ENCODE measurements at regions not wholly inside any gene's neighbourhood (a gene's known extent, or its start where the extent isn't known, plus 50 kb on each side); places are given as distances from the start of the nearest gene placed in this dataset.
"Not testable (repeated sequence)": the region's sequence is repeated elsewhere in the genome, so short reads cannot be mapped to it uniquely, and the experiment has no call there.

DNA sequence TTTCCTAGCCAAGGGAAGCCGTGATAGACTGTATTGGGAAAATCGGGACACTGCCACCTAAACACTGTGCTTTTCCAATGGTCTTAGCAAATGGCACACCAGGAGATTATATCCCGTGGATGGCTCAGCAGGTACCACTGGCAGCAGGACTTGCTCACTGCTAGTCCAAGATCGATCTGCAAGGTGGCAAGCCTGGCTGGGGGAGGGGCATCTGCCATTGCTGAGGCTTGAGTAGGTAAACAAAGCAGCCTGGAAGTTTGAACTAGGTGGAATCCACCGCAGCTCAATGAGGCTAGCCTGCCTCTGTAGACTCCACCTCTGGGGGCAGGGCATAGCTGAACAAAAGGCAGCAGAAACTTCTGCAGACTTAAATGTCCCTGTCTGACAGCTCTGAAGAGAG is 1262.7 kb upstream of the ZEB2 start:
- CTCF ChIA-PET; in situ Hi-C loops (cut with HindIII; ENCODE audit: low pct_unique_long_range_greater_than_20kb, low sequenced_read_pairs); DNase-seq (ENCODE audit: low read depth, low spot score); H3K27me3 ChIP-seq (ENCODE audit: control insufficient read depth, insufficient read depth, low read length); H3K36me3 ChIP-seq (ENCODE audit: control insufficient read depth, insufficient read depth, low read length); POLR2A ChIA-PET; intact Hi-C loops (cut with micrococcal nuclease; ENCODE audit: unreplicated experiment); H3K9me3 ChIP-seq (ENCODE audit: control insufficient read depth, insufficient read depth, low read depth, low read length); H3K4me1 ChIP-seq (ENCODE audit: control insufficient read depth, insufficient read depth, low read length); H3K27ac ChIP-seq (ENCODE audit: low read length); H3K4me3 ChIP-seq (ENCODE audit: low read depth in 2 of 2, low read length in 2 of 2); BruUV-seq (replicated peaks); ATAC-seq: not testable (repeated sequence)

DNA sequence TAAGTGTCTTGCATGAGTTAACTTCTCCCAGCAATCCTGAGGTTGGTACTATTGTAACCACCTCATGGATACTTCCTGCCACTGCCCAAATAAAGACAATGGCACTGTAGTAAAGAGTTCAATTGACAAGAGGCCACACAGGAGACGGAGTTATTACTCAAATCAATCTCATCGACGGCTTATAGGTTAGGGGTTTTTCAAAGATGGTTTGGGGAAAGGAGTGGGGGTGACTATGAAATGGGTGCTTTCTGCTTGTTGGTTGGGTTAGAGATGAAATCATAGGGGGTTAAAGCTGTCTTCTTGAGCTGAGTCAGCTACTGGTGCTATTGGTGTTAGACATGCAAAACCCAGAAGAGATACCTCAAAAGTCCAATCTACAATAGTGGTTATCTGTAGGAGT is 1258.0 kb upstream of the ZEB2 start:
- no peak for DNase-seq (ENCODE audit: low read depth, low spot score)
- Histone ChIP-seq H3K9me3 (ENCODE audit: control insufficient read depth, insufficient read depth, low read depth, low read length) (no peaks in the 10 kb centered on the region), H3K4me3 (ENCODE audit: low read depth in 2 of 2, low read length in 2 of 2) (no peak overlapping the region), H3K27me3 (ENCODE audit: control insufficient read depth, insufficient read depth, low read length) (no peaks in the 10 kb centered on the region), H3K27ac (ENCODE audit: low read length) (no peak overlapping the region), H3K4me1 (ENCODE audit: control insufficient read depth, insufficient read depth, low read length) (no peaks in the 10 kb centered on the region), H3K36me3 (ENCODE audit: control insufficient read depth, insufficient read depth, low read length) (no peaks in the 10 kb centered on the region)
- in situ Hi-C loops (cut with HindIII; ENCODE audit: low pct_unique_long_range_greater_than_20kb, low sequenced_read_pairs): no loop called here
- no peak for TF ChIP-seq SIN3A (IDR thresholded peaks at IDR 0.05; ENCODE audit: borderline replicate concordance, insufficient read depth, low read depth, low read length)
- TF ChIP-seq CTCF (IDR thresholded peaks at IDR 0.05): no peak
- no peak for TF ChIP-seq REST (IDR thresholded peaks at IDR 0.05; ENCODE audit: insufficient read depth in 1 of 2, low read depth in 2 of 2, low read length in 1 of 2)
- no peak for TF ChIP-seq POLR2AphosphoS5 (IDR thresholded peaks at IDR 0.05; ENCODE audit: low read depth, low read length)
- TF ChIP-seq TCF7L2 (IDR thresholded peaks at IDR 0.05; ENCODE audit: low read depth, low read length): no peak
- ChIA-PET POLR2A (no interaction called here), CTCF (no interaction called here)
- BruUV-seq (replicated peaks): no TSS peak
- no peak for ATAC-seq
- intact Hi-C loops (cut with micrococcal nuclease; ENCODE audit: unreplicated experiment): no loop called here

GRCh38 chr2:145777297-145777696 is 1257.4 kb upstream of the ZEB2 start:
- Histone ChIP-seq H3K4me3 (ENCODE audit: low read depth in 2 of 2, low read length in 2 of 2) (no peak overlapping the region), H3K27ac (ENCODE audit: low read length) (no peak overlapping the region), H3K36me3 (ENCODE audit: control insufficient read depth, insufficient read depth, low read length) (no peaks in the 10 kb centered on the region), H3K4me1 (ENCODE audit: control insufficient read depth, insufficient read depth, low read length) (no peaks in the 10 kb centered on the region), H3K27me3 (ENCODE audit: control insufficient read depth, insufficient read depth, low read length) (no peaks in the 10 kb centered on the region), H3K9me3 (ENCODE audit: control insufficient read depth, insufficient read depth, low read depth, low read length) (no peaks in the 10 kb centered on the region)
- ATAC-seq (no peak), DNase-seq (ENCODE audit: low read depth, low spot score) (no peak)
- intact Hi-C loops (cut with micrococcal nuclease; ENCODE audit: unreplicated experiment) (no loop called here), in situ Hi-C loops (cut with HindIII; ENCODE audit: low pct_unique_long_range_greater_than_20kb, low sequenced_read_pairs) (no loop called here)
- TF ChIP-seq POLR2AphosphoS5 (IDR thresholded peaks at IDR 0.05; ENCODE audit: low read depth, low read length) (no peak), REST (IDR thresholded peaks at IDR 0.05; ENCODE audit: insufficient read depth in 1 of 2, low read depth in 2 of 2, low read length in 1 of 2) (no peak), TCF7L2 (IDR thresholded peaks at IDR 0.05; ENCODE audit: low read depth, low read length) (no peak), CTCF (IDR thresholded peaks at IDR 0.05) (no peak), SIN3A (IDR thresholded peaks at IDR 0.05; ENCODE audit: borderline replicate concordance, insufficient read depth, low read depth, low read length) (no peak)
- ChIA-PET CTCF (no interaction called here), POLR2A (no interaction called here)
- no TSS peak for BruUV-seq (replicated peaks)
